Activated CD8-positive, alpha-beta T cell treated with anti-CD3 and anti-CD28 coated beads for 36 hours (primary cell): ENCODE measurements at regions not wholly inside any gene's neighbourhood (a gene's known extent, or its start where the extent isn't known, plus 50 kb on each side); places are given as distances from the start of the nearest gene placed in this dataset.

Source experiments
- ATAC-seq: fragments of 200-7000 bp; cut with Tn5 transposase; one replicate; pipeline ENCODE4 v1.10.0; 2021; ENCODE audit warnings: mild to moderate bottlenecking, moderate library complexity
- CTCF ChIA-PET: fragments of 350-600 bp; sonication (Branson Sonifier 250); formaldehyde crosslinking; loops from one replicate; lab custom pipeline; 2021; ENCODE audit warnings: antibody characterized with exemption; lab: Charles Lee
- POLR2A ChIA-PET: fragments of 350-600 bp; sonication (Branson Sonifier 250); formaldehyde crosslinking; loops from one replicate; lab custom pipeline; 2021; ENCODE audit warnings: antibody characterized with exemption; lab: Charles Lee
- DNase-seq: peaks from one replicate; pipeline ENCODE4 v3.0.0-alpha.2; 2020
- H3K27ac Mint-ChIP-seq: one replicate; pipeline ENCODE4 v1.8.0; 2021; ENCODE audit warnings: mild to moderate bottlenecking, mixed read lengths
- H3K27me3 Mint-ChIP-seq: one replicate; pipeline ENCODE4 v1.8.0; 2021; ENCODE audit warnings: mixed read lengths
- H3K36me3 Mint-ChIP-seq: one replicate; pipeline ENCODE4 v1.8.0; 2021; ENCODE audit warnings: low read depth, mixed read lengths
- H3K4me1 Mint-ChIP-seq: one replicate; pipeline ENCODE4 v1.8.0; 2021; ENCODE audit warnings: low read depth, mixed read lengths
- H3K4me3 Mint-ChIP-seq: one replicate; pipeline ENCODE4 v1.8.0; 2021; ENCODE audit warnings: mild to moderate bottlenecking, moderate library complexity, mixed read lengths
- H3K9me3 Mint-ChIP-seq: one replicate; pipeline ENCODE4 v1.8.0; 2021; ENCODE audit warnings: mixed read lengths
- intact Hi-C: fragments of 100-400 bp; cut with micrococcal nuclease; formaldehyde crosslinking; loops from one replicate; pipeline ENCODE4 v1.10.0; 2022
- TF ChIP-seq, protein P1 (sequence below): fragments of 200-600 bp; IDR thresholded peaks from one replicate; pipeline ENCODE4 v1.8.0; 2022; ENCODE audit warnings: antibody characterized with exemption, mild to moderate bottlenecking

DNA sequence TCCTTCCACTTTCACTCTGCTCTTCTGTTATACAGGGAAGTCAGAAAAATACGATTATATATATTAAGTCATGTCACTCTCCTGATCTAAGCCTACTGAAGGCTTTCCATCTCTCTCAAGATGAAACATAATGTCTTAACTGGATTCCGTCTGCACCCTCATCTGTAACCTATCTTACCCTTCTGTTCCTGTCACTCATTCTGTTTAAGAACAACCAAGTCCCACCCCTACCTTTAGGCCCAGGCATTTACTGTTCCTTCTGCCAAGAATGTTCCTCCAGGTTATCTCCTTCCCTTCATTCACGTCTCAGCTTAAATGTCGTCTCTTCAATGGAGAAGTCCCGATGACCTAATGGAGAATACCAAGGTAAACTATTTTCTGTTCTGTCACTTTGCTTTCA, 1802.4 kb downstream of the MRPL39 start:
- TF ChIP-seq, protein P1, sequence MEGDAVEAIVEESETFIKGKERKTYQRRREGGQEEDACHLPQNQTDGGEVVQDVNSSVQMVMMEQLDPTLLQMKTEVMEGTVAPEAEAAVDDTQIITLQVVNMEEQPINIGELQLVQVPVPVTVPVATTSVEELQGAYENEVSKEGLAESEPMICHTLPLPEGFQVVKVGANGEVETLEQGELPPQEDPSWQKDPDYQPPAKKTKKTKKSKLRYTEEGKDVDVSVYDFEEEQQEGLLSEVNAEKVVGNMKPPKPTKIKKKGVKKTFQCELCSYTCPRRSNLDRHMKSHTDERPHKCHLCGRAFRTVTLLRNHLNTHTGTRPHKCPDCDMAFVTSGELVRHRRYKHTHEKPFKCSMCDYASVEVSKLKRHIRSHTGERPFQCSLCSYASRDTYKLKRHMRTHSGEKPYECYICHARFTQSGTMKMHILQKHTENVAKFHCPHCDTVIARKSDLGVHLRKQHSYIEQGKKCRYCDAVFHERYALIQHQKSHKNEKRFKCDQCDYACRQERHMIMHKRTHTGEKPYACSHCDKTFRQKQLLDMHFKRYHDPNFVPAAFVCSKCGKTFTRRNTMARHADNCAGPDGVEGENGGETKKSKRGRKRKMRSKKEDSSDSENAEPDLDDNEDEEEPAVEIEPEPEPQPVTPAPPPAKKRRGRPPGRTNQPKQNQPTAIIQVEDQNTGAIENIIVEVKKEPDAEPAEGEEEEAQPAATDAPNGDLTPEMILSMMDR = no peak
- Mint-ChIP-seq H3K27ac (no peak overlapping the region), H3K9me3 (peaks cover 5% of the 10 kb centered on the region), H3K36me3 (no peaks in the 10 kb centered on the region), H3K27me3 (peaks cover 1% of the 10 kb centered on the region), H3K4me1 (peaks cover 3% of the 10 kb centered on the region), H3K4me3 (no peak overlapping the region)
- intact Hi-C loops = no loop called here
- no peak for ATAC-seq
- ChIA-PET POLR2A (no interaction called here), CTCF (no interaction called here)
- no peak for DNase-seq

DNA sequence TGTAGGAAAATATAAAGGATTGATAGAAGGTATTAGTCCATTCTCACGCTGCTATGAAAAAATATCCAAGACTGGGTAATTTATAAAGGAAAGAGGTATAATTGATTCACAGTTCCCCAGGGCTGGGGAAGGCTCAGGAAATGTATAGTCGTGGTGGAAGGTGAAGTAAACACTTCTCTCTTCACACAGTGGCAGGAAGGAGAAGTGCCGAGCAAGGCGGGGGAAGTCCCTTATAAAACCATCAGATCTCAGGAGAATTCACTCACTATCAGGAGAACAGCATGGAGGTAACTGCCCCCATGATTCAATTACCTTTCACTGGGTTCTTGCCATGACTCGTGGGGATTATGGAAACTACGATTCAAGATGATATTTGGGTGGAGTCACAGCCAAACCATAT, 1806.0 kb downstream of the MRPL39 start:
- no peaks in the 10 kb centered on the region for H3K36me3 Mint-ChIP-seq
- peaks cover 3% of the 10 kb centered on the region for H3K9me3 Mint-ChIP-seq
- no peak overlapping the region for H3K4me3 Mint-ChIP-seq
- DNase-seq (peak; percentile 32), ATAC-seq (peak; percentile 69)
- ChIA-PET CTCF (no interaction called here), POLR2A (no interaction called here)
- no peak overlapping the region for H3K27ac Mint-ChIP-seq
- peaks cover 1% of the 10 kb centered on the region for H3K27me3 Mint-ChIP-seq
- TF ChIP-seq, protein P1 = no peak
- intact Hi-C loops = no loop called here
- H3K4me1 Mint-ChIP-seq = peaks cover 3% of the 10 kb centered on the region

DNA sequence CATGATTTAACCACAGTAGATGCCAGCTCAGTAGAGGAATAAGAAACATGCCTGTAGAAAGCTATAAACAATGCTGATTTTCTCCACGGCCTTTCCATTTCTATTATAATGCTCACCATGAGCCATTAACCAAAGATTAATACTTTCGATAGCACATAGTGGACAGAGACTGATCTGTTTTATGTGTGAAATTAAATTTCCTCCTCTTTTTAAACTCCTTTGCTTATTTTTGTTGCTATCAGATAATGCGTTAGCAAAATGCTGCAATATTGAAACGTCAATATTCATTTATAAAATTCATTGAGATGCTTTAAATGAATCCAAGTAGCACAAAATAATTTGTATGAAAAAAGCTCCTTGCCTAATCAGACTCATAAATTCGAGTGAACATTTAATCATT, 1807.9 kb downstream of the MRPL39 start:
- no peak for DNase-seq
- Mint-ChIP-seq H3K27me3 (no peaks in the 10 kb centered on the region), H3K36me3 (no peaks in the 10 kb centered on the region), H3K27ac (no peak overlapping the region), H3K4me3 (no peak overlapping the region), H3K4me1 (peaks cover 3% of the 10 kb centered on the region), H3K9me3 (peaks cover 3% of the 10 kb centered on the region)
- POLR2A ChIA-PET = no interaction called here
- intact Hi-C loops = no loop called here
- TF ChIP-seq, protein P1 = no peak
- CTCF ChIA-PET = interaction anchor here (1.4 kb wide), 2 partner anchors 11 to 169 kb away, joined by 3 to 5 read pairs; no protein-coding TSS in a partner anchor
- ATAC-seq = no peak

DNA sequence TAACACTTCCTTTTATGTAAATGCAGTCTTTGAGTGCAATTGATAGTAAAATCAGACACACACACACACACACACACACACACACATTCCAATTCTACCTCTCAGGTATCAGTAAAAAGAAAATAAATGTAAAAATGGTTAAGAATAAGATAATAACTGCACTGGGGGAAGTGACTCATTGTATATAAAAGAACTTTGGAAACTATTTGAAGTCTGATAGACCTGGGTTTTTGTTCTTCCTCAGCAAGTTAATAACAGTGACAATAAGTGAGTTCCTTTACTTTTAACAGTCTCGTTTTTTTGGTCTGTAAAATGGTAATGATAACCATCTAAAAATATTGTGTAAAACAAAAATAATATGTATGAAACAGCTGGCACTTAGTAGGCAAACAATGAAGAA, 1815.0 kb downstream of the MRPL39 start:
- Mint-ChIP-seq H3K9me3 (peaks cover 5% of the 10 kb centered on the region), H3K27ac (no peak overlapping the region), H3K4me1 (no peaks in the 10 kb centered on the region), H3K27me3 (no peaks in the 10 kb centered on the region), H3K4me3 (no peak overlapping the region), H3K36me3 (no peaks in the 10 kb centered on the region)
- POLR2A ChIA-PET = no interaction called here
- intact Hi-C loops = no loop called here
- no peak for DNase-seq
- no peak for ATAC-seq
- CTCF ChIA-PET = no interaction called here
- TF ChIP-seq, protein P1 = no peak

DNA sequence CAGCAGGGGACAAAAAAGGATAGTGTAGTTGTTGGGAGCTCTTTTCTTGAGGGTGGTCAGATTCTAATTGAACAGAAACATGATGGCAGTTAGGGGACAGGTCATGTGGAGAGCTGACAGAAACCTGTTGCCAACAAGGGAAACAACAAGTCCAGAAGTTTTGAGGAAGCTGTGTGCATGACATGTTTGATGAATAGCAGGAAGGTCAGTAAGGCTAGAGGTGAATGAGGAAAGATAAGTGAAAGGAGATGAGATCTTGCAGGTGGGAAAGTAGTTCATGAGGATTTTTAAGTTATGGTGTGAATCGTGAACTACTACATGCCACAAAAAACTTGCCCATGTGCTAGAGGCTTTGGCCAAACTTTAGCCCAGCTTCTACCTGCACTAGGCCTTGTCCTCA, 1817.4 kb downstream of the MRPL39 start:
- CTCF ChIA-PET = no interaction called here

More for the DNA sequence above, 1817.4 kb downstream of the MRPL39 start:
- POLR2A ChIA-PET = no interaction called here
- ATAC-seq (no peak), DNase-seq (no peak)
- TF ChIP-seq, protein P1 = no peak
- H3K27me3 Mint-ChIP-seq = no peaks in the 10 kb centered on the region
- H3K4me3 Mint-ChIP-seq = no peak overlapping the region
- H3K36me3 Mint-ChIP-seq = no peaks in the 10 kb centered on the region
- intact Hi-C loops = no loop called here
- no peaks in the 10 kb centered on the region for H3K4me1 Mint-ChIP-seq
- H3K9me3 Mint-ChIP-seq = peaks cover 5% of the 10 kb centered on the region
- no peak overlapping the region for H3K27ac Mint-ChIP-seq
